Gastroesophageal sphincter (tissue), 4 donors: ENCODE measurements at regions not wholly inside any gene's neighbourhood (a gene's known extent, or its start where the extent isn't known, plus 50 kb on each side); places are given as distances from the start of the nearest gene placed in this dataset.
"Not testable (repeated sequence)": the region's sequence is repeated elsewhere in the genome, so short reads cannot be mapped to it uniquely, and the experiment has no call there.

Source experiments
- ATAC-seq: fragments of 150-250 bp; one replicate; pipeline ENCODE4 v1.9.1; 2016; ENCODE audit warnings: mild to moderate bottlenecking, moderate library complexity
- H3K27ac ChIP-seq, 4 donors: fragments of 200-600 bp; sonication (generic) in 3 of 4; 1 replicate in 3 of 4; 2 replicates in 1 of 4; pipeline ENCODE4 v1.5.1; 2016 to 2019
- H3K27me3 ChIP-seq: fragments of 200-600 bp; sonication (generic); one replicate; pipeline ENCODE4 v1.5.1; 2019
- H3K36me3 ChIP-seq, 2 donors: fragments of 200-600 bp; sonication (generic); one replicate each; pipeline ENCODE4 v1.5.1; 2019; ENCODE audit warnings: control low read depth in 1 of 2
- H3K4me1 ChIP-seq, 3 donors: fragments of 200-600 bp; sonication (generic); 1 replicate in 2 of 3; 2 replicates in 1 of 3; pipeline ENCODE4 v1.5.1; 2016 to 2019; ENCODE audit warnings: control low read depth in 2 of 3
- H3K4me3 ChIP-seq, 2 donors: fragments of 200-600 bp; sonication (generic); one replicate each; pipeline ENCODE4 v1.5.1; 2019; ENCODE audit warnings: mild to moderate bottlenecking in 1 of 2, moderate library complexity in 1 of 2
- H3K9me3 ChIP-seq, 3 donors: fragments of 200-600 bp; sonication (generic); one replicate each; pipeline ENCODE4 v1.5.1; 2017 to 2019; ENCODE audit warnings: control low read depth in 2 of 3
- EP300 ChIP-seq: sonication (generic); formaldehyde crosslinking; IDR thresholded peaks from one replicate; pipeline ENCODE4 v1.6.1; 2017; ENCODE audit warnings: antibody characterized with exemption, mild to moderate bottlenecking
- POLR2A ChIP-seq, 2 donors: fragments of 450-650 bp; IDR thresholded peaks; one replicate each; pipeline ENCODE4 v1.6.1; 2017; ENCODE audit warnings: antibody characterized with exemption in 2 of 2, mild to moderate bottlenecking in 2 of 2, moderate library complexity in 1 of 2
- POLR2AphosphoS5 ChIP-seq: sonication (generic); formaldehyde crosslinking; IDR thresholded peaks from one replicate; pipeline ENCODE4 v1.6.1; 2017; ENCODE audit warnings: antibody characterized with exemption
- WGBS, 2 donors: methylation state at CpG; one replicate each; pipeline ENCODE4 v1.1.5; 2018; ENCODE audit warnings: low coverage in 1 of 2; 5-methylcytosine and 5-hydroxymethylcytosine counted together
- TF ChIP-seq, protein P1 (sequence below), 4 experiments: fragments of 200-600 bp in 2 of 4; fragments of 450-650 bp in 2 of 4; sonication (generic) in 1 of 4; IDR thresholded peaks; one replicate each; pipeline ENCODE4 v1.5.1; 2017 to 2019; ENCODE audit warnings: antibody characterized with exemption in 4 of 4, mild to moderate bottlenecking in 2 of 4, moderate library complexity in 2 of 4

DNA sequence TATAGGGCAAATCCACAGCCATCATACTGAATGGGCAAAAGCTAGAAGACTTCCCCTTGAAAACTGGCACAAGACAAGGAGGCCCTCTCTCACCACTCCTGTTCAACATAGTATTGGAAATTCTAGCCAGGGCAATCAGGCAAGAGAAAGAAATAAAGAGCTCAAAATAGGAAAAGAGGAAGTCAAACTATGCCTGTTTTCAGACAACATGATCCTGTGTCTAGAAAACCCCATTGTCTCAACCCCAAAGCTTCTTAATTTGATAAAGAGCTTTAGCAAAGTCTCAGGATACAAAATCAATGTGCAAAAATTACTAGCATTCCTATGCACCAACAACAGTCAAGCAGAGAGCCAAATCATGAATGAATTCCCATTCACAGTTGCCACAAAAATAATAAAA lies 160.3 kb downstream of the CXXC4 start:
- H3K9me3 ChIP-seq = peaks cover 0 to 7% (median 0%) of the 10 kb centered on the region in 3 donors
- TF ChIP-seq POLR2AphosphoS5 = no peak
- H3K36me3 ChIP-seq = no peaks in the 10 kb centered on the region
- no peak overlapping the region for H3K27ac ChIP-seq
- H3K4me1 ChIP-seq = no peaks in the 10 kb centered on the region
- H3K27me3 ChIP-seq = no peaks in the 10 kb centered on the region
- ATAC-seq = no peak
- no peak overlapping the region for H3K4me3 ChIP-seq

DNA sequence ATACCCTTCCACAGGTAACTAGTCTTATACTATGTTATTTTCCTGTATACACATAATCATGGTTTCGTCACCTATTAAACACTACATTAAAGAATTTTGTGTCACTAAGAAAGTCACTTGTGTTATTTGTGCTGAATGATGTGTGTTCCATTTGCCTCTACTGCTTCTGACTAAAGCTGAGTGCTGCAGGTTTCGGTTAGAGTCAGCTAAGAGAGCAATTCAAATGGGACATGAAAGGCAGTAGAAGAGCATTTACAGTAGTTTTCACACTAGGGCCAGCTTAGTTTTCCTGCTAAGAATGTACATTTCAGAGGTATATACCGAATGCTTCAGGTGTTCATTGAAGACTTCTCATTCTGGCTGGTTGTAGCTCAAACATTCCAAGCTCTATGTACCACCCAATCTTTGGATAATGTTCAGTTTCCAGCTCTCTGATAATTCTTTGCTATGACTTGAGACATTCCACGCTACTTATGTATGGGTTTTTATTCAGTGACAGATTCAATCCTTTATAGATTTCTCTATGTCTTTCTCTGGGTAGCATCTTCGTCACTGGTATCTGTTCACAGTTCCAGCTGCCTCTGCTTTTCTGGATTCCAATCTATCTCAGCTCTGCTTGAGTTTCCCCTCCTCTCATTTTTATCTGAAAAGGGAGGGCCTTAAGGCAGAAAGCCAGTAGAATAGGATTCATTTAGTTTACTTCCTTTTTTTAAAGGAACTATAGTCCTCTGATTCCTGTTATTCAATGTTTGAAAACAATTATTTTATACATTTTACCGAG lies 164.4 kb downstream of the CXXC4 start:
- WGBS, 2 donors = 67 to 68% methylated on average over 6 of the region's 6 CpGs

GRCh38 chr4:104326991-104327694 lies 167.6 kb downstream of the CXXC4 start:
- H3K27ac ChIP-seq, H3K4me3 ChIP-seq, H3K36me3 ChIP-seq, H3K27me3 ChIP-seq, ATAC-seq, H3K9me3 ChIP-seq, H3K4me1 ChIP-seq: not testable (repeated sequence)
- WGBS, 2 donors = 90 to 96% methylated on average over 5 to 7 of the region's 12 CpGs

More for the DNA sequence above, 164.4 kb downstream of the CXXC4 start:
- TF ChIP-seq, protein P1, sequence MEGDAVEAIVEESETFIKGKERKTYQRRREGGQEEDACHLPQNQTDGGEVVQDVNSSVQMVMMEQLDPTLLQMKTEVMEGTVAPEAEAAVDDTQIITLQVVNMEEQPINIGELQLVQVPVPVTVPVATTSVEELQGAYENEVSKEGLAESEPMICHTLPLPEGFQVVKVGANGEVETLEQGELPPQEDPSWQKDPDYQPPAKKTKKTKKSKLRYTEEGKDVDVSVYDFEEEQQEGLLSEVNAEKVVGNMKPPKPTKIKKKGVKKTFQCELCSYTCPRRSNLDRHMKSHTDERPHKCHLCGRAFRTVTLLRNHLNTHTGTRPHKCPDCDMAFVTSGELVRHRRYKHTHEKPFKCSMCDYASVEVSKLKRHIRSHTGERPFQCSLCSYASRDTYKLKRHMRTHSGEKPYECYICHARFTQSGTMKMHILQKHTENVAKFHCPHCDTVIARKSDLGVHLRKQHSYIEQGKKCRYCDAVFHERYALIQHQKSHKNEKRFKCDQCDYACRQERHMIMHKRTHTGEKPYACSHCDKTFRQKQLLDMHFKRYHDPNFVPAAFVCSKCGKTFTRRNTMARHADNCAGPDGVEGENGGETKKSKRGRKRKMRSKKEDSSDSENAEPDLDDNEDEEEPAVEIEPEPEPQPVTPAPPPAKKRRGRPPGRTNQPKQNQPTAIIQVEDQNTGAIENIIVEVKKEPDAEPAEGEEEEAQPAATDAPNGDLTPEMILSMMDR (IDR thresholded peaks at IDR 0.05) = no peak
- no peak for TF ChIP-seq EP300
- no peak for TF ChIP-seq POLR2AphosphoS5
- no peak for TF ChIP-seq POLR2A (IDR thresholded peaks at IDR 0.05)
- no peak for ATAC-seq
- Histone ChIP-seq H3K9me3 (peaks cover 0 to 11% (median 0%) of the 10 kb centered on the region in 3 donors), H3K36me3 (no peaks in the 10 kb centered on the region), H3K27ac (no peak overlapping the region), H3K4me1 (no peaks in the 10 kb centered on the region), H3K4me3 (no peak overlapping the region), H3K27me3 (no peaks in the 10 kb centered on the region)

DNA sequence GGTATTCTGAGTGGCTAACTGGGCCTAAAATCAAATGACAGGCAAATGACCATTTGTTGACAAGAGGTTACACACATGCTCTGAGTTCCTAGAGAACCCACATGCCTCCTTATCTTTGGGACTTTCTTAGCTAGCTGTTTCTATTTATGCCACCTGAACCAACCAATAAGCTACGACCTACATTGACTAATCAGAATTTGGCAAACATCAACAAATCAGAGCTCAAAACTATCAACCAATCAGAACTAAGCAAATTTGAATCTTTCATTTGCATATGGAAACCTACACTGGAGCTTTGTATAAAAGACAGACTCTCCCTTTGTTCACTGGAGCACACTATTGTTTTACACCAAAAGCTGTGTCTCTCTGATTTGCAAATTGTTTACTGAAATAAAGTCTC lies 192.0 kb downstream of the CXXC4 start:
- 75 to 82% methylated on average over 1 of the region's 1 CpG for WGBS, 2 donors
- ATAC-seq = no peak
- Histone ChIP-seq H3K4me3 (no peak overlapping the region), H3K27ac (no peak overlapping the region), H3K9me3 (no peaks in the 10 kb centered on the region), H3K4me1 (no peaks in the 10 kb centered on the region), H3K27me3 (no peaks in the 10 kb centered on the region), H3K36me3 (no peaks in the 10 kb centered on the region)
- TF ChIP-seq, protein P1 (IDR thresholded peaks at IDR 0.05) = no peak
- TF ChIP-seq EP300 (no peak), POLR2AphosphoS5 (no peak), POLR2A (IDR thresholded peaks at IDR 0.05) (no peak)

- Histone ChIP-seq H3K27me3 (no peaks in the 10 kb centered on the region), H3K27ac (no peak overlapping the region), H3K4me3 (no peak overlapping the region), H3K36me3 (no peaks in the 10 kb centered on the region), H3K9me3 (no peaks in the 10 kb centered on the region), H3K4me1 (no peaks in the 10 kb centered on the region)
- ATAC-seq = no peak
- TF ChIP-seq EP300 = no peak
- TF ChIP-seq, protein P1 (IDR thresholded peaks at IDR 0.05) = no peak
- no peak for TF ChIP-seq POLR2A (IDR thresholded peaks at IDR 0.05)
- TF ChIP-seq POLR2AphosphoS5 = no peak
- WGBS, 2 donors = 30 to 61% methylated on average over 1 to 2 of the region's 2 CpGs
These were observed 199.9 kb downstream of the CXXC4 start for GRCh38 chr4:104294811-104295210.

GRCh38 chr4:104286867-104287266 lies 207.8 kb downstream of the CXXC4 start:
- no peak for ATAC-seq
- Histone ChIP-seq H3K36me3 (no peaks in the 10 kb centered on the region), H3K9me3 (no peaks in the 10 kb centered on the region), H3K27me3 (no peaks in the 10 kb centered on the region), H3K27ac (no peak overlapping the region), H3K4me3 (no peak overlapping the region), H3K4me1 (no peaks in the 10 kb centered on the region)
- TF ChIP-seq POLR2A (IDR thresholded peaks at IDR 0.05) = no peak
- no peak for TF ChIP-seq POLR2AphosphoS5
- TF ChIP-seq, protein P1 (IDR thresholded peaks at IDR 0.05) = no peak
- TF ChIP-seq EP300 = no peak
